Kidney (tissue), 13 donors: ENCODE measurements at regions not wholly inside any gene's neighbourhood (a gene's known extent, or its start where the extent isn't known, plus 50 kb on each side); places are given as distances from the start of the nearest gene placed in this dataset.

Source experiments
- DNase-seq, 5 donors: peaks; one replicate each; pipeline ENCODE4 v3.0.0-alpha.2; 2013 to 2020
- FAIRE-seq: peaks from 2 replicates; lab custom pipeline; 2012; peaks lifted over from hg19 to GRCh38; lab: Jason Lieb, UNC
- H3K27ac ChIP-seq, 2 donors: one replicate each; pipeline ENCODE4 v1.7.0; 2013; ENCODE audit warnings: low read depth in 2 of 2, low read length in 2 of 2, inconsistent platforms in 1 of 2
- H3K27me3 ChIP-seq: one replicate; pipeline ENCODE4 v1.7.1; 2013; ENCODE audit warnings: low read length, inconsistent platforms; ENCODE audit not compliant: control insufficient read depth, insufficient read depth
- H3K36me3 ChIP-seq, 3 donors: one replicate each; pipeline versions ENCODE4 v1.7.0 to v1.7.1; 2013; ENCODE audit warnings: low read length in 3 of 3, control low read depth in 1 of 3, inconsistent platforms in 1 of 3; ENCODE audit not compliant: insufficient read depth in 3 of 3, control insufficient read depth in 2 of 3
- H3K4me1 ChIP-seq, 3 donors: one replicate each; pipeline versions ENCODE4 v1.7.0 to v1.7.1; 2013; ENCODE audit warnings: low read length in 3 of 3, inconsistent platforms in 1 of 3, low read depth in 1 of 3; ENCODE audit not compliant: control insufficient read depth in 2 of 3, insufficient read depth in 2 of 3
- H3K4me3 ChIP-seq, 3 donors: one replicate each; pipeline versions ENCODE4 v1.7.0 to v1.8.1; 2013; ENCODE audit warnings: low read length in 3 of 3, control low read depth in 1 of 3, inconsistent platforms in 1 of 3
- H3K9ac ChIP-seq, 3 donors: one replicate each; pipeline versions ENCODE4 v1.7.0 to v1.7.1; 2013; ENCODE audit warnings: low read length in 3 of 3, control low read depth in 1 of 3, inconsistent platforms in 1 of 3
- H3K9me3 ChIP-seq, 3 donors: one replicate each; pipeline versions ENCODE4 v1.7.0 to v1.7.1; 2013; ENCODE audit warnings: low read length in 3 of 3, control low read depth in 1 of 3, inconsistent platforms in 1 of 3; ENCODE audit not compliant: control insufficient read depth in 2 of 3, insufficient read depth in 1 of 3
- intact Hi-C: fragments of 100-400 bp; cut with DNase I; formaldehyde crosslinking; loops from one replicate; pipeline ENCODE4 v1.11.1; 2022
- TF ChIP-seq, protein P1 (sequence below): IDR thresholded peaks from 3 replicates; pipeline ENCODE4 v1.5.1; 2012; ENCODE audit warnings: mild to moderate bottlenecking, moderate library complexity, borderline replicate concordance; ENCODE audit not compliant: insufficient read depth; ENCODE audit errors: extremely low read depth
- donor health status: control.
- donor health status: control.
- donor health status: control.
- donor health status: control.
- donor health status: control.
- donor health status: DM: yes; HTN: yes; CAD: no.
- donor health status: Normal renal cell carcinoma (clear cell type).

- intact Hi-C loops = no loop called here
- H3K27ac ChIP-seq = no peak overlapping the region
- no peaks in the 10 kb centered on the region for H3K27me3 ChIP-seq
- TF ChIP-seq, protein P1, sequence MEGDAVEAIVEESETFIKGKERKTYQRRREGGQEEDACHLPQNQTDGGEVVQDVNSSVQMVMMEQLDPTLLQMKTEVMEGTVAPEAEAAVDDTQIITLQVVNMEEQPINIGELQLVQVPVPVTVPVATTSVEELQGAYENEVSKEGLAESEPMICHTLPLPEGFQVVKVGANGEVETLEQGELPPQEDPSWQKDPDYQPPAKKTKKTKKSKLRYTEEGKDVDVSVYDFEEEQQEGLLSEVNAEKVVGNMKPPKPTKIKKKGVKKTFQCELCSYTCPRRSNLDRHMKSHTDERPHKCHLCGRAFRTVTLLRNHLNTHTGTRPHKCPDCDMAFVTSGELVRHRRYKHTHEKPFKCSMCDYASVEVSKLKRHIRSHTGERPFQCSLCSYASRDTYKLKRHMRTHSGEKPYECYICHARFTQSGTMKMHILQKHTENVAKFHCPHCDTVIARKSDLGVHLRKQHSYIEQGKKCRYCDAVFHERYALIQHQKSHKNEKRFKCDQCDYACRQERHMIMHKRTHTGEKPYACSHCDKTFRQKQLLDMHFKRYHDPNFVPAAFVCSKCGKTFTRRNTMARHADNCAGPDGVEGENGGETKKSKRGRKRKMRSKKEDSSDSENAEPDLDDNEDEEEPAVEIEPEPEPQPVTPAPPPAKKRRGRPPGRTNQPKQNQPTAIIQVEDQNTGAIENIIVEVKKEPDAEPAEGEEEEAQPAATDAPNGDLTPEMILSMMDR = no peak
- no peak for FAIRE-seq
- no peaks in the 10 kb centered on the region for H3K36me3 ChIP-seq
- no peak for DNase-seq
- H3K9me3 ChIP-seq = no peaks in the 10 kb centered on the region
- no peak overlapping the region for H3K9ac ChIP-seq
- H3K4me1 ChIP-seq = no peaks in the 10 kb centered on the region
- H3K4me3 ChIP-seq = no peak overlapping the region
These were observed 236.2 kb upstream of the COPS8 start for GRCh38 chr2:236849508-236849907.

DNA sequence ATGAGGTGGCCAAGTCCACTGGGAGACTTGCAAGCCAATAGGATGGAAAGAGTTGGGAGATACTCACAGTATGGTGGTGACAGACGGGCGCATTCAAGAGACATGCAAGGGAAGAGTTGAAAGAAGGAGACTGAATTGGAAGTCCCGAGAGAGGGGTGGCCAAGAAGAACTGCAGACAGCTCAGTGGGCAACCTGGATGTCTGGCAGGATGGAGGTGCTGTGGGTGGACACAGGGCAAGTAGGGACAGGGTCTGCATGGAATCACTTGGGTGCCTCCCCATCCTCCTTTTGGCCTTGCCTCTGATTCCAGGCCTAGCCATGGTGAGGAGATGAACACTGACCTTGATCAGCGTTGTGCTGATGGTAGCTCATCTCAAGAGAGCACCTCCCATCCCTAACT, 235.7 kb upstream of the COPS8 start:
- no peak for FAIRE-seq
- Histone ChIP-seq H3K9me3 (no peaks in the 10 kb centered on the region), H3K27ac (no peak overlapping the region), H3K4me3 (no peak overlapping the region), H3K9ac (no peak overlapping the region), H3K36me3 (no peaks in the 10 kb centered on the region), H3K4me1 (no peaks in the 10 kb centered on the region), H3K27me3 (no peaks in the 10 kb centered on the region)
- intact Hi-C loops = no loop called here
- TF ChIP-seq, protein P1 = no peak
- no peak for DNase-seq

DNA sequence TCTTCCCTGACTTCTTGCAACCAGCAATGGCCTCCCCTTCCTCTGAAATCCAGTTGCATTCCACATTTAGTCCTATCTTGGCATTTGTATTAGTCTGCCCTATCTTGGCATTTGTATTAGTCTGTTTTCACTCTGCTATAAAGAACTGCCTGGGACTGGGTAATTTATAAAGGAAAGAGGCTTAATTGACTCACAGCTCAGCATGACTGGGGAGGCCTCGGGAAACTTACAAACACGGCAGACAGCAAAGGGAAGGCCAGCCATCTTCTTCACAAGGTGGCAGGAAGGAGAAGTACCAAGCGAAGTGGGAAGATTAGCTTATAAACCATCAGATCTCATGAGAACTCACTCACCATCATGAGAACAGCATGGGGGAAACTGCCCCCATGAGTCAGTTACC, 234.5 kb upstream of the COPS8 start:
- Histone ChIP-seq H3K4me1 (no peaks in the 10 kb centered on the region), H3K9ac (no peak overlapping the region), H3K9me3 (no peaks in the 10 kb centered on the region), H3K4me3 (no peak overlapping the region), H3K27me3 (no peaks in the 10 kb centered on the region), H3K36me3 (no peaks in the 10 kb centered on the region), H3K27ac (no peak overlapping the region)
- FAIRE-seq (no peak), DNase-seq (no peak)
- TF ChIP-seq, protein P1 = no peak
- intact Hi-C loops = no loop called here
